HT1080 (cell line): ENCODE measurements at regions not wholly inside any gene's neighbourhood (a gene's known extent, or its start where the extent isn't known, plus 50 kb on each side); places are given as distances from the start of the nearest gene placed in this dataset.
"Not testable (repeated sequence)": the region's sequence is repeated elsewhere in the genome, so short reads cannot be mapped to it uniquely, and the experiment has no call there.

Experiments used
- DNase-seq: peaks from one replicate; pipeline ENCODE4 v3.0.0-alpha.2; 2015; ENCODE audit warnings: low read depth

DNA sequence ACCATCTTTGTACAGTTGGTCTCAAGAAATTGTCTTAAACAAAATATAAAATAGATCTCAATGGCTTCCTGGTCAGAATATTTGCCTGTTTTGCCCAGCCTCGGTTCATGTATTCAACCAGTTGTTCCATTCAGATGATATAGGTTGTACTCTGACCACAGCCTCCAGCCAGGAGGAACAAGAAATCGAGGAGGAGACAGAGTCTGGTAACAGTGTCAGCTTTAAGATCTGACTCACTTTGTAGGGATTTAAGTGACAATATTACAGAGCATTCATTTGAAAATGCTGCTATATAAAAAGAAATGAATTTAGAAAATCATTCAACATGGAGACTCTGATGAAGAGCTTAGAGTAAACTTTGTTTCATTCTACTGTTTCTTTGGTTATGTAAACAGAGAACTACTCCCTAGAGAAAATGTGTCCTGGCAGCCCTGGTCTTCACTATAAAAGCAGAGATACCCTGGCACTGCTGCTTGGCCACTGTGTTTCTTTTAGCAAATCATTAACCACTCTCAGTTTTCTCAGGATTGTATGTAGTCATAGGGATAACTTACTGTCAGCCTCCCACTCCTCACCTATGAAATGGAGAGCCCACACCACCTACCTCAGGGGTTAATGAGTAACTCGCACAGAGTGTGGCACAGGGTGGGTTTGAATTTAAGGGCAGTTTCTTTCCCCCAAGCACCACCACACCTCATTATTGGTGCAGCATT, 53.5 kb downstream of the PAGE2 start:
- no peak for DNase-seq

DNA sequence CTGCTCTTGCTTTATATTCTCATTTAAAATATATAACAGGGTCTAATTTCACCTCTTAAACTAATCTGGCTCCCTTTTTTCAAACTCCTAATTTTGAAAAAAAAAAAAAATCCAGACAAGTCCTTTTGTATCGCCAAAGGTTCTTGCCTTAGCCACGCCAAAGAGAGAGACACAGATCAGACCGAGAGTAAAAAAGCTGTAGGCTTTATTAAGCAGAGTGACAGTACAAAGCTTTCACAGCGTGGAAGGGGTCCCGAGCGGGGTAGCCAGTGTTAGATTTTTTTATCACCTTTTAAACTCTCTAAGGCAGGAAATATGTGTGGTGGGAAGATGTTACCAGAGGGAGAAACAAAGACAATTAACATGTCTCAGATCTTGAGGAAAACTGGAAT, 54.1 kb downstream of the PAGE2 start:
- DNase-seq = no peak

DNA sequence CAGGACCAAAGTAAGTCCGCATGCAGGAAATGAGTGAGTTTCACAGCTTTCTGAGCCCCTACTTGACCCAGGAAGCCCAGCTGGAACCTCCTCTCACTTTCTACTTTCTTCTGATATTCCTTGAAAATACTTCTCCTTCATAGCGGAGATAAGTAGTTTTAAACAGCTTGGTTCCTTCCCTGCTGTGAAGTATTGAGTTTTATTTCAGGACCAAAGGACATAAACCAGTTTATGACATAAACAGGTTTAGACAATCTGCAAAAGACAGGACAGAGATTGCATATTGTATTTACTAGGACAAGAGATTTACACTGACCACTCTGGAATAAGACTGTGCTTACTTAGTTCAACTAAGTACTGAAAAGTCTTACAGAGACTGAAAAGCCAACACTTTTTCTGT, 54.8 kb downstream of the PAGE2 start:
- no peak for DNase-seq

DNA sequence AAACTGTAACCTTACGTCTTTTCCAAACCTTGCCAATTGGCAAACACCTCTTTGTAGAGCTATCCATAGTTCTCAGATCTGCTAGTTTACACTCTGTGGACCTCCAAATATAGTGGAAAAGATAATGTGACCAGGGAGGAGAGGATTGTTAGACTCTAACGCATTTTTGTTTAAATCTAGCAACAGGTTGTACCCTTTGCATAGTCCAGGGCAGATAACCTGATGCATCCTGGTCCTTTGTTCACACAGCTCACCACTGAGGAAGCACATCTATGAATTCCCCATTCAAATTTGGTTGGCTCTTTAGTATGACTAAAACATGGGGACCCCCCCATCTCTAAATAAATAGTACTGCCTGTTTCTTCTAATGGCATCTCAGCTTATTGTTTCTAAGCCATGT, 55.9 kb downstream of the PAGE2 start:
- DNase-seq = no peak

DNA sequence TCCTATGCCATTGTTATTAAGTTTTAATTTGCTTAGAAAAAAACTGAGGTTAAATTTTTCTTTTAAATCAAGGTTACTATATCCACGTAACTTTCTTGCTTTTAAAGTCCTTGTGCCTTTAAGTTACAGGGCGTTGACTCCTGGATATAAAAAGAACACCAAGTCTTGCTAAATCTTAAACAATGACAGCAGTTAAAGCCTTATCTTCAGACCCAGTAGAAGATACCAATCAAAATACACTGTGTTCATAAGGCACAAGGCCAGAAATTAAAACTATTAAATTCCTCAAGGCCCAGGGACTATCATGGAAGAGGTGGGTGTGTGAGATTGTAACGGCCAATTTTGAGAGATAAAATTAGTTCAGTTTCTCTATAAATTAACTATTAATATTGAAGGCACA, 60.4 kb downstream of the PAGE2 start:
- DNase-seq = no peak

DNA sequence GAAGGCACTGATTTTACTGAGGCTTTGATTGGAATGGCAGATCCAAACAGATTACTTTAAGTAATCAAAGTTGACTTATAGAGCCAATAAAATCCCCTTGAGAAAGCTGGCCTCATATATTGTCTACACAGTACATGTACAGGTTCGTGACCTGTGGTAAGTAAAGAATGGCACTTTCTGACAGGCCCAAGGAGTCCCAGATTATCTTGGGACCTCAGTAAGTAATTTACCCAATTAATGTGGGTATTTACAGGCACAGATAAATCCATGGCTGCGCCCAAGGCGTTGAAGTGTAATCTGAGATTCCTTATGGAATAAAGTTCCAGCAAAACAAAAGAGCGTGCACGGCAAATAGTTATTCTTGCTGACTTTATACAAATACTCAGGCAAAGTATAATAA, 62.4 kb downstream of the PAGE2 start:
- DNase-seq = no peak

DNA sequence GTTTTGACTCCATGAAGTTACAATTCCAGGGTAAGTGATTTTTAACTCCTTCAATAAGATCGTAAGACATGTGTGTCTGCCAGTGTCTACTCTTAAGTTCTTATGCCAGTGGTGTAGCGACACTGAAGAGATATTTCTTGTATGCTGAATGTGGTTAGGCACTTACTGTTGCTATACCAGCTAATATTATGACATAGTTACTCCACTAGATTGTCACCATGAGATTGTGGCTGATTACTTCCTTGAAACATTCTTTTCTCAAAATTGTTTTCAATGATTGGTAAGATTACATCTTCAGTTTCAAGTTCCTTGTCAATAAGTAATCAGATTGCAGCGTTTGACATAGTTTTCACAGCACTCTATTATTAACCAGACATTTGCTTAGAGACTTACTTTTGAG, 60.6 kb upstream of the PAGE5 start:
- DNase-seq = no peak

DNA sequence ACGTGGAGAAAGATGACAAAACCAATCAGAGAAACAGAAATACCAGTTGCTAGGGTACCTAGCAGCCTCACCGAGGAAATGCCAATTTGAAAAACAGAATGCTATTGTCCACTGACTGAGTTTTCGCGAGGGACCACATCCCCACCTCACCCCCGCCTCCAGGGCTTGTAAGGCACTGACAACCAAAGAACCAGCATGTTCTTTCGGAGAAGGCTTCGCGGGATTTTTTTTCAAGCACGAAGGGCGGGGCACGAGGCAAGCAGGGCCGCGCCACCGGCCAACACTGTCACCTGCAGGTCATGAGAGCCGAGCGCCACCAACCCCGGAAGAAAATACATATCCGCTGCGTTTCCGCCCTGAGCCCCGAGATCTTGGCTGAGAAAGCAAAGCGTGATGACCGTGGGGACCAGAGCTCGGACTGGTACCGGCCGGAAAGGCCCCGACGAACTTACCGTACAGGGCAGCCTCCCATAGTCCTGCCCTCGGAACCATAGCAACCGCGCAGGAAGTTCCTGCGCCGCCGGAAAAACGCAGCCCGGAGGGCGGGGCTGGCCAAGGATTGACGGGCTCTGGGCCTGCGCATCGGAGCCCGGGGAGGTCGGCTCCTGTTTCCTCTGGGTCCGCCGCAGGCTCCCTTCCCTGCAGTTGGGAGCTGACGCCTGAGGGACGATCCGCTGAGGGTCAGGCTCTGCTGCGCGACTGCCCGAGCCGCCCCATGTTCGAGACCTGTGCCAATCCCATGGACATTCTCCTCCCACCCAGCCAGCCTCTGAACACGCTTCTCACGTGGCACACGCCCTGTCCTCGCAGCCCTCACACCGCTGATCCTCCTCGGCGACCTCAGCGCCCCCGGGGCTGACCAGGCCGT, 59.2 kb upstream of the PAGE5 start:
- DNase-seq = peak; percentile 91

DNA sequence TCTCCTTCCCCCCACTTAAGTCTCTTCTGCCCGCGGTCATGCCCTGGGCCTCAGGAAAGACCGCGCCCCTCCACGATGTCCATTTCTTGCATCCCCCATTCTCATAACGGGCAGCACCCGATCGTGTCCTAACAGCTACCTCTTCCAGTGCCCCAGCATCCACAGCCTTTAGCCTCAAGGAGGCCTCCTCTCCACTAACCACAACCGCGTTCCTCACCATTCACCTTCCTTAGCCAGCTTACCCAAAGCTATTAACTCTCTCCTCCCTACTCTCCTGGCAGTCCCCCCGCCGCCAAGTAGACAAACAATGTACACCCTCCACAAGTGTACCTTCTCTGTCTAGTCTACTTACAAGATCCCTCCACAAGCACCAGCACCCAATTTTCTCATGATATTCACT, 58.6 kb upstream of the PAGE5 start:
- DNase-seq = no peak

DNA sequence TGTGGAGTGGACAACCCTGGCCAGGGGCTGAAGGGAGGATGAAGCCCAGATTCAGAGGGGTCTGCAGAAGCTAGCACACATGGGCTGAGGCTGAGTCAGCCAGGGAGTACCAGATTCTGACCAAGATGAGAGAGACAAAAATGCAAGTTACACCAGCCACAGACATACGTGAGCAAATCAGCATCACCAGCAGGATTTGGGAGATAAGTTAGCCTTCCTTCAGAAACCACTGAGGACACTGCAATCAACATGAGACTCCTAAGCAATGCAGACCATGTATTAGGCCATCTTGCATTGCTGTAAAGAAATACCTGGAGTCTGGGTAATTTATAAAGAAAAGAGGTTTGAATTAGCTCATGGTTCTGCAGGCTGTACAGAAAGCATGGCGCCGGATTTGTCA, 57.0 kb upstream of the PAGE5 start:
- DNase-seq = no peak

DNA sequence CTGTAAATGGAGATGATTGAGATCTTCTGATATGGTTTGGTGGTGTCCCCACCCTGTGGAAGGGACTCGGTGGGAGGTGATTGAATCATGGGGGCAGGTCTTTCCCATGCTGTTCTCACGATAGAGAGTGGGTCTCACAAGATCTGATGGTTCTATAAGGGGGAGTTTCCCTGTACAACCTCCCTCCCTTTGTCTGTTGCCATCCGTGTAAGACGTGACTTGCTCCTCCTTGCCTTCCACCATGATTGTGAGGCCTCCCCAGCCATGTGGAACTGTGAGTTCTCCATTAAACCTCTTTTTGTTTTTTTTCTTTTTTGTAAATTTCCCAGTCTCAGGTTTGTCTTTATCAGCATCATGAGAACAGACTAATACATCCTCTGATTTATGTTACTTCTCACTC, 55.1 kb upstream of the PAGE5 start:
- not testable (repeated sequence) for DNase-seq

DNA sequence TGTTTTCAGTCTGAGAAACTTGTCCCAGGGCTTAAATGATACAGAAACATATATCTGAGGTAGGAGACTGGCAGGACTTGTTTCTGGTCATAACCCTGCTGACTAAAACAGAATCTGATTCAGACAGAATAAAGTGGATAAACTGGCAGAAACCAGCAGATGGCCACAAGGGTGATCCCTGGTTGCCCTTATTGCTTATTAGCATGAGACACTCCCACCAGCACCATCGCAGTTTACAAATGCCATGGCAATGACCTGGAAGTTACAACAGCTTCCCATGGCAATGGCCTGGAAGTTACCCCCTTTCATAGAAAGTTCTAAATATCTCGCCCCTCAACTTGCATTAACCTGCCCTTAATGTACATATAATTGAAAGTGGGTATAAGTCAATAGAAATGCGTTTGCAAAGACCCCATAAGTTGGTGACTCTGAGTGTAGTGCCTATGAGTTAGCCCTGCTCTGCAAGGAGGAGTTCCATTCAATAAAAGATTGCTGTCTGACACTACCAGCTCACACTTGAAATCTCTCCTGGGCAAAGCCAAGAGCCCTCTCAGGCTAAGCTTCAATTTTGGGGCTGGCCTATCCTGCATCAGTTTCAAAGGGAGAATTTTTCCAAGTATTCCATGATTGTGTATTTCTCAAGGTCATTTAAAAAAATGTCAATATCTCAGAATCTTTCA, 52.9 kb upstream of the PAGE5 start:
- peak; percentile 14 for DNase-seq

DNA sequence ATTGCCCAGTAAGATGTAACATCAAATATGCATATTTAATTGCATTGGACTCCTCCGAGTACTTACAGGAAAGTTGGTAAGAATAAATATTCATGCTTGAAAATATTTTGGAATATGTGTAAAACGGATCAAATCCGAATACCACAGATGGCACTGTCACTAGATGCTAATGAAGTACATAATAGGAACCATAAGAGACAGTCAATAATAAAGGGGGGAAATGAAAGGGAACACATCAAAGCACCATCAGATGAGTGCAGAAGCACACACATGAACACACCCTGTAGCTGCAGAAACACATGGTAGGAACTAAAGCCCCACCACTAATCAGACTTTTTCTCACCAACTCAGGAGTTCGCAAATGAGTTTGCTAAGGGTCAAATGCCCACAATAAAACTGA, 52.2 kb upstream of the PAGE5 start:
- no peak for DNase-seq

DNA sequence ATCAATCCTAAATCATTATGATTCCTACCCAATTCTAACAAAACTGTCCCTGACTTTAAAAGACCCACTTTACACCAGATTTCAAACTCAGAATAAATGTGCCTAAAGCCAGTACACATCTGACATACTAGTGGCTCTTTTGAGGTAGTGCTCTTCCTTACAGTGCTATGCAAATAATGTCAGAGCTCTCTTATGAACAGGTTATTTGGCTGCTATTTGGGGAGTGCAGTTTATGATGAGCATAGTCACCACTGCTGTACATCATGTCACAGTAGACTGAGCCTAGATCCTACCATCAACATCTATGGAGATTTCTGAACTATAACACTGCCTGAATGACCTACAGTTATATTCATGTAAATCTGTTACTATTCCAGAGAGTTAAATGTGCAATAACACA, 50.4 kb upstream of the PAGE5 start:
- no peak for DNase-seq
